ENCODE measurements at regions not wholly inside any gene's neighbourhood (a gene's known extent, or its start where the extent isn't known, plus 50 kb on each side); places are given as distances from the start of the nearest gene placed in this dataset.

DNA sequence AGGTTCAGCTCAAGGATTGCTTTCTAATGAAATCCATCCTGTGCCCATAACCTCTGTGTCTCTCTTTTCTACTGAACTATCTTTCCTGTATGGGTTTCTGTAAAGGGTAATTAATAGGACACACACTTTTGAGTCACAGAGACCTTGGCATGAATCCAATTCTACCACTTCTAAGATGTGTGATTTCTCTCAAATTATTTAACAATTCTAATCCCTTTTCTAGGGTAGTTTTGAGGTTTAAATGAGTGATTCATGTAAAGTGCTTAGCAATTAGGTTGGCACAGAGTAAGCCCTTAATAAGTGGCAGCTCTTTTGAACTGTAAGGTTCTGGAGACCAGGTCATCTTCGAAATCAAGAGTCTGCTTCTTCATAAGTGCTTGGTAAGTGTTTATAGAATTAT lies 202.7 kb downstream of the RASSF9 start:
- TF ChIP-seq EZH2 (optimal IDR thresholded peaks at IDR 0.05; ENCODE audit: low read depth, low read length) (no peak), CTCF (IDR thresholded peaks at IDR 0.05; ENCODE audit: low read length) (no peak), EZH2phosphoT487 (IDR thresholded peaks at IDR 0.05; ENCODE audit: low read length) (no peak)
